HG02852 (cell line): ENCODE measurements at regions not wholly inside any gene's neighbourhood (a gene's known extent, or its start where the extent isn't known, plus 50 kb on each side); places are given as distances from the start of the nearest gene placed in this dataset.

ENCODE experiments used
- ATAC-seq: cut with Tn5 transposase; IDR thresholded peaks from one replicate; pipeline ENCODE4 v1.9.1; 2021; ENCODE audit warnings: mild to moderate bottlenecking, moderate library complexity; ENCODE audit not compliant: unreplicated experiment

DNA sequence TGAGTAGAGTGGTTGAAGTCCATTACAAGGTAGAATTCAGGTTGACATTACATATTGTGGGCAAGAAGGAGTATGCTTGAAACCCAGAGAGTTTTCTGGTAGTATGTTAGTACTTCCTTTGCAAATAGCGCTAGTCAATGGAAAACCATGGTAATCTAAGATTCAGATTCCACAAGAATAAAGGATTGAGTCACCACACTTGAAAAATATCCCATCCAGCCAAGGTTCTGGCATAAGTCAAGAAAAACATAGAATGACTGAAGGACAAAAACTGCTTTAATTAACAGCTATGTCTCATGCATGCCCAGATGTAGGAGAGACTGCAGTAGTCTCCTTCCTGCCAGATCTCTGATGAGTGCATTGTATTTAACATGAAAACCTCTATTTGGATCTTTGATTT lies 469.8 kb downstream of the BMP2 start:
- no peak for ATAC-seq

DNA sequence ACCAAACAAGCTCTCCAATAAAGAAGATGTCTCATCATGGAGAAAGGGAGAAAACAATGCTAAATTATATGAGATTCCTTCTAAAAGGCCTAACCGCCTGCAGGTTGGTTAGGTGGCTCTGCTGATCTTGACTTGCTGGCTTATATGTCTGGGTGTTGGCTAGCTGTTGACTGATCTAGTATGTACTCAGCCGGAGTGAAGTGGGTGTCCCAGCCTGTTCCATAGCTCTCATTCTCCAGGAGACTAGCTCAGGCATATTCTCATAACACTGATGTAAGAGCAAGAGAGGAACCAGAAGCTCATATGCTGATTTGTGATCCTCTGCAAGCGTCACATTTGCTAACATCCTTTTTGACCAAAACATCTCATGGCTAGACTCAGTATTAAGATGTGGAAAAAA lies 473.0 kb downstream of the BMP2 start:
- no peak for ATAC-seq

DNA sequence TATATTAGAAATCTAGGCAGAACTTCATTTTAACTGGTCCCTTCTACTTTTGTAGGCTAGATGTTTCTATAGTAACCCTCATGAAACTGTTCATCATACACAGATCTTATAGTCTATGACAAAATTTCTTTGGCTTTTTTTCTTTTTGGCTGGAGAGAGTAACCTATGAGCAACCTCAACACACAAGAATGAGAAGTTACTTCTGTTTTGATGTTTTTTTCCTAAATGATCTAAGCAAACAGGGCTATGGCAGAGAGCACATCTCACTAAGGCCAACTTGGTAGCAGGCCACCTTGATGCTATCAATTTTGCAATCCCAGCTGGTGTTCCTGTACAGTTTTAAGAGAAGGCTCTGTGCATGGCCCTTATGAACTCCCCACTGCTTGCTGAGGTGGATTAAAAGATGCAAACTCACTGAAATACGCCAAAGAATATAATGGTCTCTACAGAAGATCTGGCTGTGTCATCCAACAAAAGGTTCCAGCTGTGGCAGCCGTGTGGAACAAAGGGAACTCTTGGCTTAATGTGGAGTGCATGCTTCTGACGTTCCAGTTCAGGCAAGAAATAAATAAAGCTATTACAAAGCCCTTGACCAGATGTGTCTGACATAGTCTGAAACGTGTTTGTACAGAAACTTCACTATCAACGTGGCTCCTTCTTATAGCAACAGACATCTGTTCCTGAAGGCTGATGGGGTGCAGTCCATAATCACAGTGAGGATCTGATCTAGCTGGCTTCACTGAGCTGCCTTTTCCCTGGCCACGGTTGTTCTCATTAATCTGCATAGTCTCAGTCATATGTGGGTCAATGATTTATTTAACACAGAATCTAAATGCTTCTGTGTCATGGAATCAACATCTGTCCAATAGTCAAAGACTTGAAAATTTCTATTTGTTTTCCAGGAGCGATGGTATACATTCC lies 481.1 kb downstream of the BMP2 start:
- ATAC-seq = no peak

DNA sequence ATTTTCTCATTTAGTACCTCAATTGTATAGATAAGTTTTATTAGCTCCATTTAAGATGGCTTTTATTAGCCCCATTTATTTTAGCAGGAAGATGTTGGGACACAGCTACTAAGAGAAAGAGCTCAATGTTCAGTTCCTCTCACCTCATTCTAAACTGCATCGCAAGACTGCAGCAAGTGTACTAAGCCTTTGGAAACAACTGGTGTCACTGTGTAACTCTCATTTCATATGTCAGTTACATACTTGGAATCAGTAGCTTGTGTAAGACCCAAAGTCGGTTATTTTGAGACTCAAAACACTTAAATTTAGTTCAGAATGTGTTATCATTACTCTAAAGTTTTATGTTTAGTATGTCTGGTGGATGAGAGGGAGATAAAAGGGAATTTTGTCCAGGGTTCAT lies 482.9 kb downstream of the BMP2 start:
- ATAC-seq = no peak

DNA sequence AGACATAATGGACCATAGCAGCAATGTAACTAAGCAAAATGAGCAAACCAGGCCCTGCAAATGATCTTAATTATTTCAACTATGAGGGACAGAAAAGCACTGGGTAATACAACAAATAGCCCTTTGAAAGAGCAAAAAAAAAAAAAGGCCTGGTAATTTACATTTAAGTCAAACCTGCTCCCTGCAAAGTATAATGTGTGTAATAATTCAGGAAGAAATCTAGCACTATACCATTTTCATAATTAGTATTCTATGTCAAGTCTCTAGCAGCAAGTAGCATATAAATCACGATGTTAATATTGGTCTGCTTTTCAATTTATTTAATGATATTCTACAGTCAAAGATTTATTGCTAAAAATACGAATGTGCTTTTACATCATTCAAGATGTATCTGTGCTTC lies 489.6 kb downstream of the BMP2 start:
- ATAC-seq = no peak

DNA sequence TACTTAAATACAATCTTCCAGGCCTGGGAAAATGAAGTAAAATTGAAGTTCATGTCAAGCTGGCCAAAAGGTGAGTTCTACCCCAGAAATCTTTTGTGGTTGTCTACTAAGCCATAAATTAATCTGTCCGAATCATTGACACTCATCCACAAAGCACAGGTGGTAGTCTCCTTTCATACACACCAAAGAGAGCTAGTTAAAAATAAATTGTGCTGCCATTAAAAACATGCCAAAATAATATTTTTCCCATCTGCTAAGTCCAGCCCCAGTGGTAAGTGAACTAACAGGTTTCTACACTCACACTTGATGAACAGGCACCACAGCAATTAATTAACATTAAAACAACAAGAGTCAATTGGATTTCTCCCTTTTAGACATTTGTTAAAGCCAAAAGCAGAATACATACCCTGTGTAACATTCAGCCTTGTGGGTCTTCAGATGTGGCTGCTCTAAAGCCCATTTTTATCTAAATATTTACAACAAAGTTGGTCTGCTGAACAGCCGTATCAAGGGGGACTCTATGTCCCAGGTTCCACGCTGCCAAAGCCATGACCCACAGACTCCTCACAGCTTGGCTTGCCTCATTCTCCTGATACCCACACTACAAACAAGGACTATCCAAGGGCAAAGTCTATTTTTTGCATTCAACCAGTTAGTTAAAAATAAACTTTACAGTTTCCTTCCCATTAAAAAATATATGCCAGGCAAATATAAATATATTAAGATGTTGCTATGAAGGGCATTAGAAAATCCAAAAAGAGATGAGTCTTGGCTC lies 490.4 kb downstream of the BMP2 start:
- no peak for ATAC-seq

DNA sequence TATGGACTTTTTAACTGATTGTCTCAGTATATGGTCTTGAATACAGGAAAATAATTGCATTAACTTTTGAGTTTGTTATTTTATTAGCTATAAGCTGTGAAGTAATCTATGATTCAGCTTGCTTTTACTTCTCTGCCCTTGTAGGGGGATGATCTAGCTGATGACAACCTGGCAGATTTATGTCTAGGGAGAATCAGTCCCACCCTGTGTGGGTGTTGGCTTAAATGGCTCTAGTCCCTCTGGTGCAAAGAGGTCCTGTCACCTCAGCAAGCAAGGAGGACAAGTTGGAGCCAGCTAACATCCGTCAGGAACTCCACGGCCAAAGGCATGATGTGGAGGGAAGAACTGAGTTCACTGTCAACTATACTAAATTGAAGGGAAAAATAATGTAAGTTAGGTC lies 495.3 kb downstream of the BMP2 start:
- ATAC-seq = no peak

DNA sequence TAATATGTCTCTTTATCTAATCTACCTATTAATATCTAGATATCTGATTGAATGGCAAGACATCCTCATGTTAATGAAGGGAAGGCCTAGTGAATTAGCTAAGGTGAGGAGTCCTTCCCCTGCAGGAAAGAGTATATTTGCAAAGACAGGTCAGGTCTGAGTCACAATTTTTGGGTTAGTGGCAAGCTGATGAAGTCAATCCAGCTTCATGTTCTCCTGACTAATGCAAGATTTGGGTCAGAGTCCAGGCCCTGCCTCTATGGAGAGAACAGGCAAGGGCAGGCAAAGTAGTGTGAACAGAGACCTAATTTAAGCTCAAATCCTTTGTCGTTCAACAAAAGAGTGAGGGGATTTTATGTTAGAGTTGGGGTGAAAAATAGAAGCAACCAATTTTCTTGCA lies 496.7 kb downstream of the BMP2 start:
- no peak for ATAC-seq

DNA sequence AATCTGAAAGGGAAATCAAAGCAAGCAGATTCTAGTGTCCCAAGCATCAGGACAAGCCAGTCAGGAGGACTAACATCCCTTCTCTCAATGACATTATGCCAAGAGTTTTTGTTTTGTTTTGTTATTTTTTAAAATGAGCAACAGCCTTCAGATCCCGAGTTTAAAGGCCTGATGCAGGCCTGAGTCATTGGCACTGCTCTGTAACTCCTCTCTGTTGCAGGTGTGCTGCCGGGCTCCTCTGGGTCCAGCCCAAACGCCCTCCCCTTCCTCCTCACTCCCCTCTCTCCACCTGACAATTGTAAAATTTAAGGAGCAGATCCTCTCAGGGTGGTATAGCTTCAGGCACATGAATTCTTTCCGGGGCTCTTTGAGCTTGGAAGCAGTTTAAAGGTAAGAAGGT lies 502.0 kb downstream of the BMP2 start:
- ATAC-seq = no peak

DNA sequence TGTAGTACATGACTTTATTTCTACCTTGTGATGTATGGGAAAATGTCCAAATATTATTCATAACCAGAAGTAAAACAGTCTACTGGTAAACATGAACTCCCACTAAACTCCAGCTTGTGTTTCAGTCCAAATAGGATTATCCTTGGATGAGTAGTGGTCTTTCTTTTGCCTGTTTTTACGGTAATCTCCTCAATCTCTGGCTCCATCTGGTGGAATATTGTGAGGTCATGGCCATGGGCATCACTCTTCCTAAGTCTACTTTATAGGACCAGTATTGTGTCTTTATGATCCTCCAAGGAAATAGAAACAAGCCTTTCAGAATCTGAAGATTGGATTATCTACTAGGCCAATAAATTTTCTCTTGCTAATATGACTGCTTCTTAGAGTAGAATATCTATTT lies 505.0 kb downstream of the BMP2 start:
- no peak for ATAC-seq

DNA sequence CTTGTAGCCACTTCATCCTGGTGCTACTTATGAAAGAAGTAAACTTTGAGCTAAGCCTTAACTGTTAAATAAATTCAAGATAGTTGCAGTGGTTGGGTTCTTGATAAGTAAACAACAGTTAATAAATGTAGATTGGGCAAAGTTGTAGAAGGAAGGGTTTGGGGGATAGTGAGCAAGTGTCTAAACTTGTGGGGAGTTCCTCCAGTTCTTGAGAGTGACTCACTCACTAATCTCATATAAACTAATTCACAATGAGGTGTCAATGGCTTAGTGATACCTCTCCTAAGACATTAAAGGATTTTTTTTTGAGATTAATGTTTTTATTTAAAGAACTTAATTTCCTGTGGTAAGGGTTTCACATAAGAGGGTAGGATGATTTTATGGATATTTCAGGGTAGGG lies 507.4 kb downstream of the BMP2 start:
- ATAC-seq = no peak

DNA sequence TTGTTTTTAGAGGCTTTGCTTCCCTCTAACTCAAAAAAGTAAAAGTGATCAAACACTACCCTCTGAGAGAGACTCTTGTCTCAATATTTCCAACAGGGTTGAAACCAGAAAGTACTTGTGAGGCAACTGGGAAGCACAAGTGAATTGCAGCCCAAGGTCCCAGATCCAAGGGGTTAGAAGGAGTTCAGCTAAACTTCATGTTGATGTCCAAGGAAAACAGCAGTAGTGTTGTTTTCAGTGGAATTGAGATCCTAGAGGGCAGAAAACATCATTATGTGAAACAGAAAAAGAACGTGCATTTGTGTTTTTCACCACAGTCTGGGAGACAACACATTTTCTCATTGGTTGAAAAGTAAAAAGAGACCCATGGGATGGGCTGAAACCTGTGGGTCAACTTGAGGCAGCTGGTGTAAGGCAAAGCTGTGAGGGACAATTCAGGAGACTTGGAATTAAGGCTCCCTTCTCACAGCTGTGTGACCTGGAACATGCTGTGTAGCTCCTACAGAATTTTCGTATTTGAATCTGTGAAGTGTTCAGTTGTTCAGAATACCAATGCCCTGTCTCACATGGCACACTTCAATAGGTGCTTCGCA lies 508.3 kb downstream of the BMP2 start:
- no peak for ATAC-seq

DNA sequence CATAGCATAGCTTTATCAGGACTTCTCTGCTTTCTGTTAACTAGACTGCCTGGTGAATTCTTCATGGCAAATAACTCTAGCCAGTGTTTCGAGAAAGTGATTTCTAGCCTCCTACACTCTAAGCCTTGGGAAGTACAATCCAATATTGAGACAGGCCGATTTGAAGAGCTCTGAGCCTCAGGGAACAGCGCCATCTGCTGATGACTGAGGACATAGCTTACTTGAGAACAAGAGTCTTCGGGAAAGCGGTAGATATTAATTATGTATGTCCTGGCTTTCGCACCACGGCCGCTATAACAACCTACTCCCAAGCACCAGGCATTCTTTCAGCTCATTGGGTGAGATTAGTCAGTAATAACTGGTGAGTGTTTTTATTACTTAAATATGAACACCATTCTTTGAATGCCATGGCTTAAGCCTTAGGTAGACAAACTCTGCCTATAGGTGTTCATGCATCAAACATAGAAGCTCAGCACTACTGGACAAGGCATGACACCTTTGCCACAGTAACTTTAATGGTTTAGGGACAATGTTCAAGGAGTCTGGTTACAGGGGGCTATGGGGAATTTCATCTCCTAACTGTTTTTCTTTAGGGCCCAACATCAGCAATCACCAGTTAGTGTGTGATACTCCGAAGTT lies 518.6 kb downstream of the BMP2 start:
- ATAC-seq = peak; percentile 70

DNA sequence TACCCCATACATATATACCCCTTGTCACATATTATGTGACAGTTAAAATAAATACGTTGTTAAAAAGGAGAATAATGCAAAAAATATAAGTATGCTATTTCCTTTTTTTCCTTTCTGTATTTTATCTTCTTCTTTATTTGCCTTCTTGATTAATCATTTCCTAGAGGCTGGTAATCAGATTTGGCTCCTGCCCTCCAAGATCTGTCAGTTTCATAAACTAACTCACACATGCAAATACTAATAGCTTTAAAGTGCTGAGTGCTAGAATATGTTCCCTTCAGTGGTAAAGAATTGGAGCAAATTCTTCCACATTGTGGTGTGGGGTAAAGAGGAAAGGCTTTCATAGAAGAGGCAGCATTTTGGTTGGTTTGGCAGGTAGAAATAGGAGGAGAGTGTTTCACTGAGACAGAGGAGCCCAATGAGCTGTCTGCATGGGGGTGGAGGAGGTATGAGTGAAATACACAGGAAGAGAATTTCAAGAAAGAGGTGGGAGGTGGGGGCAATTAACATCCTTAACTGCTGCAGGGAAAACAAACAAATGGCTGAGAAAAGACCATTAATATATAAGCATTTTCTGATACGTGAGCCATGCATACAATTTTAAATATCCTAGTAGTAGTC lies 523.9 kb downstream of the BMP2 start:
- ATAC-seq = no peak

DNA sequence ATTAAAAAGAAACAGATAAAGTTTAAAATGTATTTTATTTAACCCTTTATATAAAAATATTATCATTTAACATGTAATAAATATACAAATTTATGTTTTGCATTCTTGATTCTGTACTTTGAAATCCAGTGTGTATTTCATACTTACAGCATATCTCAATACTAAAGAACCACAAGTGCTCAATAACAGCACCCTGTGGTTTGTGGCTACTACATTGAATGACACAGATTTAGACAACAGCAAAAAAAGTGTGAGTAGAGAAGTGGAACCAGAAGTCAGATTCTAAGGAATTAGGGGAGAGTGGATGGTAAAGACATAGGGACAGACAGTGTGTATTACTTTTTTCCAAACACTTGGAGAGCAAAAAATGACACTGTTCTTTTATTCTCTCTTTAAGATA lies 524.5 kb downstream of the BMP2 start:
- no peak for ATAC-seq

DNA sequence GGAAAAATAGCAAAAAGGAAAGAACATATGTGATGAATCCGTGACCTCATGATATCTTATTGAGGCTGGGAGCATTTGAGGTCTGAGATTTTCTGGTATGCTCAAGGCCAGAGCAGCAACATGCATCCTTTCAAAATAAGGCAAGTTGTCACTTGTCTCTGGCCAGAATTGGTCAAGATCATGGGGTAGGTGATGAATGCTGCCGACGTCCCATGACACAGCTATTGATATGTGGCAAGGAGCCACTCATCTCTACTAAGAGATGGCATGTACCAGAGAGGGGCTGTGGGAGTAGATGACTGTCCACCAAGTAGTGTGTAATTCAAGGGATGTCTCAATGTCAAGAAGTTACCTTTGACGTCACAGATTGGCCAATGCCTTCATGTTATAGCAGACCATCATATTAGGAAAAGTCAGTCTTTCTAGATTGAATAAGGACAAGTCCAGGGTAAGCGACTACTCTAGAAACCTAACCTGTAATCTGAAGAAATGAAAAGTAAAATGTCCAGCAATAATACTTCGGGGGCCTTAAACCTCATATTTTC lies 527.4 kb downstream of the BMP2 start:
- no peak for ATAC-seq

DNA sequence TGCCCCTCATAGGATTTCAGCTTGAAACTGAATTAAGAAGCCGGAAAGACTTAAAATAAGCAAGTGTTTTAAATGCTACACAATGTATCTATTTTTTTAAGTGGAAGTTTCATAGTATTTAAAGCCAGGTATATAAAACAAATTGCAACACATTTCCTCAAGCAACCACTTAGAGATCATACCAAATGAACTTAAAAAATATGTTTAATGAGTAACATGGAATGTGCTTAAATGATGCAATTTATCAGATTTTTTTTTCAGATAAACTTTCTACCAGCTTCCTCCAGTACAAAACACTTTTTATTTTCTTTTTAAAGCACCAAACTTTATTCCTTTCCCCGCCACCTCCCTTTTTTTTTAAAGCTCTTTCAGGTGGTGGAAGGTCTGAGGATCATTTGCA lies 534.3 kb downstream of the BMP2 start:
- ATAC-seq = no peak

DNA sequence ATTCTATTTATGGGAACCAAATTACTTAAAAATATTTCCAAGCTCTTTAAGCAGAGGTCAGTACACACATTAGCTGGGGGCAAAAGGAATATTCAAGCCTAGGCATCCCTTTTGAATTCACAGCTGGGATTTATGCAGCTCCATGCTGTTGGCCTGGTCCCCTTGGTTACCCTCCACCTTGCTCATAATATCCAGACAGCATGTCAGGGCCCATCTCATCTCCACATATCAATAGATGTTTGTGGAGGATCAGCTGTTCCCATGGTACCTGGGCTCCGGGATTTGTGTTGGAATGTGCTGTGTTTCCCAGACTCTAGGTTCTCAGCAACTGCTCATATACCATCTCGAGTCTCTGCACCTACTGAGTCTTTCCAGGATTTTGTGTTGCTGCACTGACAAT lies 534.8 kb downstream of the BMP2 start:
- ATAC-seq = no peak

DNA sequence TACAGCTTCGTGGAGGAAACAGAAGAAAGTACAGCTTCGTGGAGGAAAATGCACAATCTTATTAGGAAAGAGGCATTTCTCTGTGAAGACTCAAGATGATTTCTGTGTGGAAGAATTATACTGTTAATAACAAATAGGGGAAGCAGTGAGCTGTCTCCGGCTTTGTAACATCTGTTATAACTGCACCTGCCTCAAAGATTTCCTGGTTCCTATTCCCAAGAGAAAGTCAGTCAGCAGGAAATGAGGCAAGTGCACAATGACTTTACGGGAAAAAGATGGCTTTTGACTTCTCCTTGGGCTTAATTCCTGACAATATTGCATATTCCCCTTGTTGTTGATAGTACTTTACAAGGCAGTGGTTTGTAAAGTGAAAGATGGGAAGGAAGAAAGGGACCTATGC lies 538.5 kb downstream of the BMP2 start:
- no peak for ATAC-seq

DNA sequence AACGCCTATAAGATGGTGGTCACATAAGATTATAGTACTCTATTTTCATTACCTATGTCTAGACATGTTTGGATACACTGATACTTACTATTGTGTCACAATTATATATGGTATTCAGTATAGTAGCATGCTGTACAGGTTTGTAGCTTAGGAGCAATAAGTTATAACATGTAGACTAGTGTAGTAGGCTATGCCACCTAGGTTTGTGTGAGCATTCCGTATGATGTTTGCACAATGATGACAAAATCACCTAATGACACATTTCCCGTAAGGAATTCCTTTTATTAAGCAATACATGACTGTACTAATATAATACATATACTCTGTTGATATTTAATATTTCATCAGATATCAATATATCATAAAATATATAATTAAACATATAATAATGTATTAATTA lies 540.7 kb downstream of the BMP2 start:
- no peak for ATAC-seq

DNA sequence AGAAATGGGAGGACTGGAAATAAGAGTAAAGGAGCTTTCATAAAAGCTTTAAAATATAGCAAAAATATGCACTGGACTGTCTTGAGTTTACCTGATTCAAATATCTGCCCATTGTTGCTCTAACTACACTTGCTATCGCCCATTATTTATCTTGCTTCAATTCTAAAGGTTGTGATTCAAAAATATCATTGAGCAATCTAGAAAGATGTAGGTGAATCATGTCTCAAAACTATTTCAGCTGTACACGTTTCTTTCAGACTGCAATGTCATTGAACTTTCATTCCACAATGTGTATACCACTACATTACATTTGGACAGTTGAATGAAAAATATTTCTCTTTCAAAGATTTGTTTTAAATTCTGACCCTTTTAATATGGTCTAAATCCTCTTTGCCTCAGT lies 545.6 kb downstream of the BMP2 start:
- no peak for ATAC-seq
